Activated CD8-positive, alpha-beta T cell treated with anti-CD3 and anti-CD28 coated beads for 36 hours (primary cell): ENCODE measurements at regions not wholly inside any gene's neighbourhood (a gene's known extent, or its start where the extent isn't known, plus 50 kb on each side); places are given as distances from the start of the nearest gene placed in this dataset.
"Not testable (repeated sequence)": the region's sequence is repeated elsewhere in the genome, so short reads cannot be mapped to it uniquely, and the experiment has no call there.

Experiments used
- ATAC-seq: fragments of 200-7000 bp; cut with Tn5 transposase; one replicate; pipeline ENCODE4 v1.10.0; 2021; ENCODE audit warnings: mild to moderate bottlenecking, moderate library complexity
- CTCF ChIA-PET: fragments of 350-600 bp; sonication (Branson Sonifier 250); formaldehyde crosslinking; loops from one replicate; lab custom pipeline; 2021; ENCODE audit warnings: antibody characterized with exemption; lab: Charles Lee
- POLR2A ChIA-PET: fragments of 350-600 bp; sonication (Branson Sonifier 250); formaldehyde crosslinking; loops from one replicate; lab custom pipeline; 2021; ENCODE audit warnings: antibody characterized with exemption; lab: Charles Lee
- DNase-seq: peaks from one replicate; pipeline ENCODE4 v3.0.0-alpha.2; 2020
- H3K27ac Mint-ChIP-seq: one replicate; pipeline ENCODE4 v1.8.0; 2021; ENCODE audit warnings: mild to moderate bottlenecking, mixed read lengths
- H3K27me3 Mint-ChIP-seq: one replicate; pipeline ENCODE4 v1.8.0; 2021; ENCODE audit warnings: mixed read lengths
- H3K36me3 Mint-ChIP-seq: one replicate; pipeline ENCODE4 v1.8.0; 2021; ENCODE audit warnings: low read depth, mixed read lengths
- H3K4me1 Mint-ChIP-seq: one replicate; pipeline ENCODE4 v1.8.0; 2021; ENCODE audit warnings: low read depth, mixed read lengths
- H3K4me3 Mint-ChIP-seq: one replicate; pipeline ENCODE4 v1.8.0; 2021; ENCODE audit warnings: mild to moderate bottlenecking, moderate library complexity, mixed read lengths
- H3K9me3 Mint-ChIP-seq: one replicate; pipeline ENCODE4 v1.8.0; 2021; ENCODE audit warnings: mixed read lengths
- intact Hi-C: fragments of 100-400 bp; cut with micrococcal nuclease; formaldehyde crosslinking; loops from one replicate; pipeline ENCODE4 v1.10.0; 2022
- TF ChIP-seq, protein P1 (sequence below): fragments of 200-600 bp; IDR thresholded peaks from one replicate; pipeline ENCODE4 v1.8.0; 2022; ENCODE audit warnings: antibody characterized with exemption, mild to moderate bottlenecking

- ChIA-PET POLR2A (no interaction called here), CTCF (no interaction called here)
- Mint-ChIP-seq H3K9me3 (peaks cover 12% of the 10 kb centered on the region), H3K4me1 (no peaks in the 10 kb centered on the region), H3K27ac (no peak overlapping the region), H3K4me3 (no peak overlapping the region), H3K27me3 (no peaks in the 10 kb centered on the region), H3K36me3 (no peaks in the 10 kb centered on the region)
- TF ChIP-seq, protein P1, sequence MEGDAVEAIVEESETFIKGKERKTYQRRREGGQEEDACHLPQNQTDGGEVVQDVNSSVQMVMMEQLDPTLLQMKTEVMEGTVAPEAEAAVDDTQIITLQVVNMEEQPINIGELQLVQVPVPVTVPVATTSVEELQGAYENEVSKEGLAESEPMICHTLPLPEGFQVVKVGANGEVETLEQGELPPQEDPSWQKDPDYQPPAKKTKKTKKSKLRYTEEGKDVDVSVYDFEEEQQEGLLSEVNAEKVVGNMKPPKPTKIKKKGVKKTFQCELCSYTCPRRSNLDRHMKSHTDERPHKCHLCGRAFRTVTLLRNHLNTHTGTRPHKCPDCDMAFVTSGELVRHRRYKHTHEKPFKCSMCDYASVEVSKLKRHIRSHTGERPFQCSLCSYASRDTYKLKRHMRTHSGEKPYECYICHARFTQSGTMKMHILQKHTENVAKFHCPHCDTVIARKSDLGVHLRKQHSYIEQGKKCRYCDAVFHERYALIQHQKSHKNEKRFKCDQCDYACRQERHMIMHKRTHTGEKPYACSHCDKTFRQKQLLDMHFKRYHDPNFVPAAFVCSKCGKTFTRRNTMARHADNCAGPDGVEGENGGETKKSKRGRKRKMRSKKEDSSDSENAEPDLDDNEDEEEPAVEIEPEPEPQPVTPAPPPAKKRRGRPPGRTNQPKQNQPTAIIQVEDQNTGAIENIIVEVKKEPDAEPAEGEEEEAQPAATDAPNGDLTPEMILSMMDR = no peak
- DNase-seq (no peak), ATAC-seq (no peak)
- intact Hi-C loops = no loop called here
Observed at GRCh38 chr7:86049910-86050309, 593.8 kb upstream of the GRM3 start.

DNA sequence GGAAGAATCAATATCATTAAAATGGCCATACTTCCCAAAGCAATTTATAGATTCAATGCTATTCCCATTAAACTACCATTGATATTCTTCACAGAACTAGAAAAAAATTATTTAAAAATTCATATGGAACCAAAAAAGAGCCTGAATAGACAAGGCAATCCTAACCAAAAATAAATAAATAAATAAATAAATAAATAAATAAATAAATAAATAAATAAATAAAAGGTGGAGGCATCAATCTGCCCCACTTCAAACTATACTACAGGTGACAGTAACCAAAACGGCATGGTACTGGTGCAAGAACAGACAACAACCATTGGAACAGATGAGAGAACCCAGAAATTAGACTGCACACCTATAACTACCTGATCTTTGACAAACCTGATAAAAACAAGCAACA, 598.5 kb upstream of the GRM3 start:
- H3K27me3 Mint-ChIP-seq, intact Hi-C loops, H3K36me3 Mint-ChIP-seq, DNase-seq, POLR2A ChIA-PET, H3K4me1 Mint-ChIP-seq, H3K4me3 Mint-ChIP-seq, H3K9me3 Mint-ChIP-seq, ATAC-seq, CTCF ChIA-PET, H3K27ac Mint-ChIP-seq: not testable (repeated sequence)

DNA sequence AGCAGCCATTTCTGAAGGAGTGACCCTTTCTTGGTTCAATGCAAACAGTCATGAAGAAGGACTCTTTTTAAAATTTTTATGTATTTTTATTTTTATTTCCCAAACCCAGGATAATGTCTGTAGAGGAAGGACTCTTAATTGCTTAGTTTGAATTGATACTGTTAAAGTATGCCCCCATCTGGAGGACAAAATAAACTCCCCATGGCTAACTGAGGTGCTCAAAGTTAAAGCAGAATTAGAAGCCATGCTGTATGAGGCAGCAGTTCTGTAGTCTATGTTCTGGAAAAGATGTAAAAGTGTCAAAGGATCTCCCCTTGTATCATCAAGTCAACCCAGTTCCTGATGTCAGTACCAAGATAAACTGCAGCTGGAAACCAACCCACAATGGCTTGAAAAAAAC, 617.9 kb upstream of the GRM3 start:
- peaks cover 6% of the 10 kb centered on the region for H3K9me3 Mint-ChIP-seq
- ChIA-PET CTCF (no interaction called here), POLR2A (no interaction called here)
- no peak overlapping the region for H3K4me3 Mint-ChIP-seq
- no peak overlapping the region for H3K27ac Mint-ChIP-seq
- no peaks in the 10 kb centered on the region for H3K36me3 Mint-ChIP-seq
- ATAC-seq = no peak
- no peaks in the 10 kb centered on the region for H3K27me3 Mint-ChIP-seq
- H3K4me1 Mint-ChIP-seq = no peaks in the 10 kb centered on the region
- intact Hi-C loops = no loop called here
- DNase-seq = no peak
- TF ChIP-seq, protein P1 = no peak

DNA sequence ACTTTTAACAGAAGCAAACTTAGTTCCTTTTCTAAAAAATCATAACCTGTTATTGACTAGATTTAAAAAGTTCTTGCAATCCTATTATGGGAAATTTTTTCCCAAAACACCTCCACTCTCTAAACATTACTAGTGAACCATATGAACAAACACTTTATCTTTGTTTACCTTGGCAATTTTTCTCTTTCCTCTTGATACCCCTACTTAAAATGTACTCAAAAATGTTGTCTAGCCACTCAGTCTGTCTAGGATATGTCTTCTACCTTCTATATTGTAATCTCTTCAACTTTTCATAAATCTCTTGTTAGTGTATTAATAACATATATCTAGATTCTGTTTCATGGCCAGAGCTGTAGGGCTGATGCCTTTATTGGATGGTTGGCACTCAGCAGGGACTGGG, 630.0 kb upstream of the GRM3 start:
- Mint-ChIP-seq H3K27ac (no peak overlapping the region), H3K36me3 (no peaks in the 10 kb centered on the region), H3K27me3 (no peaks in the 10 kb centered on the region), H3K9me3 (peaks cover 1% of the 10 kb centered on the region), H3K4me3 (no peak overlapping the region), H3K4me1 (no peaks in the 10 kb centered on the region)
- POLR2A ChIA-PET = no interaction called here
- no peak for DNase-seq
- TF ChIP-seq, protein P1 = no peak
- intact Hi-C loops = no loop called here
- no peak for ATAC-seq
- CTCF ChIA-PET = no interaction called here

- Mint-ChIP-seq H3K27ac (no peak overlapping the region), H3K27me3 (no peaks in the 10 kb centered on the region), H3K4me1 (no peaks in the 10 kb centered on the region), H3K9me3 (peaks cover 4% of the 10 kb centered on the region), H3K36me3 (no peaks in the 10 kb centered on the region), H3K4me3 (no peak overlapping the region)
- no peak for ATAC-seq
- DNase-seq = no peak
- ChIA-PET CTCF (no interaction called here), POLR2A (no interaction called here)
- intact Hi-C loops = no loop called here
- TF ChIP-seq, protein P1 = no peak
Observed at GRCh38 chr7:86012971-86013370, 630.7 kb upstream of the GRM3 start.

DNA sequence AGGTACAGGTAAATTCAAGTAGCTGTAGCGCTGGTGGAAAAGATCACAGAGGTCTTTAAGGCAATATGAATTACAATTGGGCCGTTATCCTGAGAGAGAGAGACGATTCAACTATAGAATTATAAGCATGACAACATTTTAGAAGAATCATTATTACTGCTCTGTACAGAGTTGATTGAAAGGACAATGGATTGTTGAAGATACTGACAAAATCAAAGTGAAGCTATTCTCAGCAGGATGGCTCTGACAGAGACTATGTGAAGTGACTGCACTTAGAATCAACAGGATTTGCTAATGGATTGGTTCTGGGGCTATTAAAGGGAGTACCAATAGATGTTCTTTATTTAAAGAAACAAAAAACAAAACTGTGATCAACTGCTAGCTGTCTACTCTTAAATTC, 634.8 kb upstream of the GRM3 start:
- H3K9me3 Mint-ChIP-seq = peaks cover 10% of the 10 kb centered on the region
- H3K4me3 Mint-ChIP-seq = no peak overlapping the region
- DNase-seq (no peak), ATAC-seq (no peak)
- TF ChIP-seq, protein P1 = no peak
- ChIA-PET POLR2A (no interaction called here), CTCF (no interaction called here)
- H3K36me3 Mint-ChIP-seq = no peaks in the 10 kb centered on the region
- no peaks in the 10 kb centered on the region for H3K27me3 Mint-ChIP-seq
- no peak overlapping the region for H3K27ac Mint-ChIP-seq
- intact Hi-C loops = no loop called here
- H3K4me1 Mint-ChIP-seq = no peaks in the 10 kb centered on the region
